GM19351 (cell line): ENCODE measurements at regions not wholly inside any gene's neighbourhood (a gene's known extent, or its start where the extent isn't known, plus 50 kb on each side); places are given as distances from the start of the nearest gene placed in this dataset.

Experiments used
- ATAC-seq: cut with Tn5 transposase; IDR thresholded peaks from one replicate; pipeline ENCODE4 v1.9.1; 2021; ENCODE audit warnings: mild to moderate bottlenecking, moderate library complexity; ENCODE audit not compliant: unreplicated experiment

DNA sequence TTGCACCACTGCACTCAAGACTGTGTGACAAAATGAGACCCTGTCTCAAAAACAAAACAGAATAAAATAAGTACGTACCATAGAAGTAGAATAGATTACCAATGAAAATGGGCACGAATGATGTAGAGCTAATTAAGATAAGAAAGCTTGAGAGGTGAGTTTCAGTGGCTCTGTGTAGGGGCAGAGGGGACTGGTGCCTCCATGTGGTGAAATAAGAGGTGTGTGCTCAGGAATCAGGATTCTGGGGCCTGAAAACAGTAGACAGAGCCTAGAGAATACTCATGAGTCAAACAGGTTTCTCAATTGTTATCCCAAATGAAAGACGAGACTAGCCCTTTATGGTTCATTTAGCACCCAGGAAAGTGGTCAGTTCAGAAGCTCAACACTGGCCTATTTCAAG, 1145.1 kb downstream of the FLRT2 start:
- no peak for ATAC-seq

DNA sequence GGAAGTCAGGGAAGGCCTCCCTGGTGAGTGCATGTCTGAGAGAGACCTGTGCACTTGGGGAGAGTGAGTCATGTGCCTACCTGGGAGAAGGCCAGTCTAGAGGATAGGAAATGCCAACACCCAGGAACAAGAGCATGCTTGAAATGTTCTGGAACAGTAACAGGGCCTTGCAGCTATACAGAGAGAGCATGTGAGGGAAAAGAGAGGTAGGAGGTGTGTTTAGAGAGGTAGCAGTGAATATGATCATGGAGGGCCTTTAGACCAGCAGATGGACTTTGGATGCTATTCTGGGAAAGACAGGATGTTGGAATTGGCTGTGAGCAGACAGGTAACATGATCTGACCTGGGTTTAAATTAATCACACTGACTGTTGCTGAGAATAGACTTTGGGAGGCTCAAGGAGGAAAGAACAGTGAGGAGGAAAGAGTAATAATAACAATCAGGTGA, 1143.6 kb downstream of the FLRT2 start:
- no peak for ATAC-seq

GRCh38 chr14:86672080-86672479, 1142.1 kb downstream of the FLRT2 start:
- ATAC-seq = no peak

DNA sequence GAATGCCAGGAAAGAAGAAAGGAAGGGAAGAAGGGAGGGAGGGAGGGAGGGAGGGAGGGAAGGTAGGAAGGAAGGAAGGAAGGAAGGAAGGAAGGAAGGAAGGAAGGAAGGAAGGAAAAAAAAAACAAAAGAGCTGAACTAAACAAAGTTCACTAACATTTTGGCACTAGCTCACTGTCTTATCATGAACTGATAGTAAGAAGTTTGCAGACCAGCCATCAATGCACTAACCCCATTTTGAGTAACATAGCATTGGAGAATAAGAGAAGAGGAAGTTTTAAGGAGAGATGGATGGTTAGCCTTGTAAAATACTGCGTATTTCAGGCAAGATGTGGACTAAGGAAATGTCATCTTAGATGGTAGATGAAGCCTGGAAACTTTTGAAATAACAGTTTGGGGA, 1136.0 kb downstream of the FLRT2 start:
- ATAC-seq = no peak

- no peak for ATAC-seq
Measured at GRCh38 chr14:86662334-86662733, 1132.4 kb downstream of the FLRT2 start.

GRCh38 chr14:86654558-86655184, 1124.7 kb downstream of the FLRT2 start:
- ATAC-seq = no peak

DNA sequence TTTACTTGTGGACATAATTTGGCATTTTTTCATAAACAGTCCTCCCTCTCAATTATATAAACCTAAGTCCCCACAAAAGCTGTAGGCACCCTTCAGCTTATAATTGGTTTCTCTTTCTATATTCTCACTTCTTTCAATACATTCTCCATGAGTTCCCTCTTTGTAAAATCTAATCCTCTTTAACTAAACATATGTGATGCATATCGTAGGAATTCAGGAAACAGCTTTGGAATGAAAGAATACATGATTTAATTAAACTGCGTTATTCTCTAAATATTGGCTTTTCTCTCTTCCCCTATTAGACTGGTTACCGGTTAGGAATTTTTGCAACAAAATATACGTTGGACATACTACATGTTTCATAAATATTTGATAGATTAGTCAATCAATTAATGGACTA, 1122.6 kb downstream of the FLRT2 start:
- ATAC-seq = no peak

DNA sequence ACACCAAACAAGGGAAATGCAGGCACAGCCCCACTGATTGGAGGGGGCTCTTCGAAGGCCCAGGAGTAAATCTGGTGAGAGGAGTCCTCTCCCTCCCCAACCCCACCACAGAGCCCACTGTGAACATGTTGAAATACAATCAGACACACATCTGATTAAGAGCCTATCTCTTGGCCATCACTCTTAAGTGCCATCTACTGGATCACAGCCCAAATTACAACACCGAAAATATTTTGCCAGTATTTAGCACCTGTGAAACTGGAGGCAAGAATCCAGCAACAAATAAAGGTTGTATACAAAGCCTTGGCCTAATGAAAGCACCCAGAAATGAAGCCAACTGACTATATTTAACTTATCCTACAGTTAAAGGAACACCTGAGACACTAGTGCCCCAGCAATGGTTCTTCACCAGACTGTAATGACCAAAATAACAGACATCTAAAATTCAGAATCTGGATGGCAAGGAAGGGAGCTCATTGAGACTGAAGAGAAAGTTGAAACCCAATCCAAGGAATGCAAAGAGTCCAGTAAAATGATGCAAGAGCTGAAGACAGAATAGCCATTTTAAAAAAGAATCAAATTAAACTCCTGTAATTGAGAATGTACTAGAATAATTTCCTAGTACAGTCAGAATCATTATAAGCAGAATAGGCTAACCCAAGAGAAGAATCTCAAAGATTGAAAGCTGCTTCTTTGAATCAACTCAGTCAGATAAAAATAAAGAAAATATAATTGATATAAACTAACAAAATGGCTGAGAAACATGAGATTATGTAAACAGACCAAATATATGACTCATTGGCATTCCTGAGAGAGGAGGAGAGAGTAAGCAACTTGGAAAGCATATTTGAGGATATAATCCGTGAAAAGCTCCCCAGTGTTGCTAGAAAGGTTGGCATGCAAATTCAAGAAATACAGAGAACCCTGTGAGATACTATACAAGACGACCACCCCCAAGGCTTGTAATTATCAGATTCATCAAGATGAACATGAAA, 1117.0 kb downstream of the FLRT2 start:
- no peak for ATAC-seq

DNA sequence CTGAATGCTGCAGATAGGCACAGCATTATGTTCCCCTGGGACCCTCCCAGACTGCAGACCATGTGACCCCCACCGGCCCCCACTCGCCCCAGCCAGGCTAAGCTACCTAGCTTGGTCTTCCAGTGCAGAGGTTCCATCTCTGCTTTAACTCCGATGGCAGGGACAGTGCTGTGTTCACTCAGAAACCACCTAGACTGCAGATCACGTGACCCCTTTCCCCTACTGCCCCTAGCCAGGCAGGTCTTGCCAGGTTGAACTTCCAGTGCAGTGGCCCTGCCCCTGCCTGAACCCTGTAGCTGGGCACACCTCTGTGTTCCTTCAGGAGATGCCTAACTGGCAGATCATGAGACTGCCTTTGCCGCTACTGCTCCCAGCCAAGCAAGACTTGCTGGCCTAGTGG, 1116.2 kb downstream of the FLRT2 start:
- ATAC-seq = no peak

DNA sequence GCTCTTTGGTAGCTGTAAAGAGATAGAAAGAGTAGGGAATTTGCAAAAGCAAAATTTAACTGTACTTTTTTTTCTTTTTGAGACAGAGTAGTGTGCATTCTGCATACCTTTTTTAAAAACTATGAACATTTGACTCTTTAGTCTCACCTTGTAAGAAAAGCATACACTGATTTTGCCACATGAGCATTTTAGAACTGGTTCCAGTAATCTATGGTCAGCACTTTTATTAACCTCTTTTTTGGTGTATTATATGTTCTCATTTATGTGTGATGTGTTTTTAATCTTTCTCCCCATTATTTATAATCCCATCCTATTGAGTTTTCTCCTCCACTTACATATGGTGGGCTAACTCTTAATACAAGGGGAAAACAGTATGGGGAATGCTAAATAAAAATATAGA, 1111.4 kb downstream of the FLRT2 start:
- ATAC-seq = no peak

DNA sequence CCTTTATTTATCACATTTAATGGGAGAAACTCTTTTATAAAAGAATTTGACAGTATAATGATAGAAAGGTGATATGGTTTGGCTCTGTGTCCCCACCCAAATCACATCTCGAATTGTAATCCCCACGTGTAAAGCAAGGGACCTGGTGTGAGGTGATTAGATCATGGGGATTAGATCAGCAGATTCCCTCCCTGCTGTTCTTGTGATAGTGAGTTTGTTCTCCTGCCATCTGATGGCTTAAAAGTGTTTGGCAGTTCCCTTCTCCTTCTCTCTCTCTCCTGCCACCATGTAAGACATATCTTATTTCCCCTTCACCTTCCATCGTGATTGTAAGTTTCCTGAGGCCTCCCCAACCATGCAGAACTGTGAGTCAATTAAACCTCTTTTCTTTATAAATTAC, 1110.3 kb downstream of the FLRT2 start:
- no peak for ATAC-seq

DNA sequence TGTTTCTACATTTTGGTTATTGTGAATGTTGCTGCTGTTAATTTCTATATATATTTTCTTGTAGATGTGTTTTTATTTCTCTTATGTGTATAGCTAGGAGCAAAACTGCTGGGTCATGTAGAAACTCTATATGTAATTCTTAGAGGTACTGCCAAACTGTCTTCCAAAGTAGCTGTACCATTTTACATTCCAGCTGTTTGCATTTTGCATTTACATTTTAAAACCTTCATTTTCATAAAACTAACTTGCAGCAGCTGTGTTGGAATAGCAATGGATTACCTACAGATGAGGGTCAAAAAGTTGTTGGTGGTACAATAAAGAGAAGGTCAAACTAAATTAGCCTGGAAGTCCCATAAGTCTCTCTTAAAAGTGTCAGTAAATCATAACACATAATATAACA, 1109.7 kb downstream of the FLRT2 start:
- ATAC-seq = no peak

DNA sequence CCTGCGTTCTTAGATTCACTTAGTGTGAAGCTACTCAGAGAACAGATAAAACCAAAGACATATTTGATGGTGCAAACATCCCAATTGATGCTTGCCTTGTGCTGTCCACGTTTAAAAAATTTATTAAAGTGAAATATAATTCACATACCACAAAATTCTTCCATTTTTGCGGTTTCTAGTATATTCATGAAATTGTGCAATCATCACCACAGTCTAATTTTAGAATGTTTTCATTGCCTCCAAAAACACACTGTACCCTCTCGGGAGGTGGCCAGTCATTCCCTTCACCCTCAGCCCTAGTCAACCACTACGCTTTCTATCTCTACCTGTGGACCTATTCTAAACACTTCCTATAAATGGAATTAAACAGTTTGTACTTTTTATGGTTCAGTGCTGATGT, 1109.2 kb downstream of the FLRT2 start:
- ATAC-seq = no peak

DNA sequence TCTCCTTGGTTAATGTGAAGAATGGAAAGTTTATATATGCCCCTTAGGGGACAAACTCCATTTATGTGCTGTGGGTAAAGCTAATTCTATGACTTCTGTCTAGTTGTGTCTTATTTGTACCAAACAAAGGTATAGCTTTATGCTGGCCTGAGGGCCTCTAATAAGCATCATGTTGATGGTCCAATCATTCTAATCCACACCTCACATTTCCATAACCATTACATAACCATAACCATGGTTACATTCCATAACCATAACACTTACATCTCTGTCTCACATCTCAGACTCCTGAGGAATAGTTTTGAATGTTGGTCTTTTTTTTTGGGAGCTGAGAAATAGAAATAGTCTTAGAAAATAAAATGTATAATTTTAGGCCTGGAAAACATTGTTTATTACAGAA, 1097.1 kb downstream of the FLRT2 start:
- no peak for ATAC-seq

GRCh38 chr14:86626530-86626929, 1096.6 kb downstream of the FLRT2 start:
- ATAC-seq = no peak

DNA sequence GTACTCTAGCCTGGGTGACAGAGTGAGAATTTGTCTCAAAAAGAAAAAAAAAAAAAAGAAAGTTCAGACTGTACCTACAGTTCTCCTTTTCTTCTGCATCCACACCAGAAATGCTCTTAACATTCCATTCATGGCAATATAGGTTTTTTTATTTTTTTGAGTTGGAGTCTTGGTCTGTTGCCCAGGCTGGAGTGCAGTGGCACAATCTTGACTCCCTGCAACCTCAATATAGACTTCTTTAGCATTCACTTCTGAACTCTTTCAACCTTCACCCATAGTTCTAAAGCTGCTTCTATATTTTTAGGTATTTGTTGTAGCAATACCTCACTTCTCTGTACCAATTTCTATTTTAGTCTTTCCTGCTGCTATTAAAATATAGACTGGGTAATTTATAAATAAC, 1095.7 kb downstream of the FLRT2 start:
- no peak for ATAC-seq

DNA sequence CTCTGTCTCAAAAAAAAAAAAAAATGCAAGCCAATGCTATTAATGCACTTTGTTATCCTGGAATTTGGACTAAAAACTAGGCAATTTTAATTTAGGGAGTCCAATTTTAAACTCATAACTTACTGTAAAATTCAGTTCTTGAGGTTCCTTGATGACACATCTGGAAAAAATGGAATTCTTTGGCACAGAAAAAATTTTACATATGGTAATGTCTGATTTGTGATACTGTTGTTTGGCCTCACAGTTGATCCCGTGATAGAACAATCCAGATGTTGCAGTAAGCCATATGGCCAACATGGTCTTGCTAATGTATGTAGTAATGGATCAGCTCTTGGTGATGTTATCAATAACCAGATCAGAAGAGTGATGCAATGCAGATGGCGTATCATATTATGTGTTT, 1089.8 kb downstream of the FLRT2 start:
- ATAC-seq = no peak

GRCh38 chr14:86613786-86614185, 1083.8 kb downstream of the FLRT2 start:
- no peak for ATAC-seq

- ATAC-seq = no peak
Measured at GRCh38 chr14:86613126-86613525, 1083.2 kb downstream of the FLRT2 start.

- ATAC-seq = no peak
Measured at GRCh38 chr14:86604561-86604960, 1074.6 kb downstream of the FLRT2 start.

GRCh38 chr14:86602263-86602662, 1072.3 kb downstream of the FLRT2 start:
- ATAC-seq = no peak

GRCh38 chr14:86601813-86602212, 1071.9 kb downstream of the FLRT2 start:
- ATAC-seq = no peak
